HepG2 (cell line): ENCODE measurements at regions not wholly inside any gene's neighbourhood (a gene's known extent, or its start where the extent isn't known, plus 50 kb on each side); places are given as distances from the start of the nearest gene placed in this dataset.
A peak's percentile ranks its signal among the peaks of the same experiment; 100 is the strongest.

Experiments
- CREM ChIP-seq, 2 experiments: sonication (generic) in 1 of 2; formaldehyde crosslinking in 1 of 2; IDR thresholded peaks; 2 replicates each; pipeline versions ENCODE4 v1.4.0 to v1.6.1; 2016 to 2020; ENCODE audit warnings: antibody characterized with exemption in 1 of 2, mild to moderate bottlenecking in 1 of 2, missing genetic modification reagents in 1 of 2
- DNMT1 ChIP-seq: sonication (generic); formaldehyde crosslinking; IDR thresholded peaks from 2 replicates; pipeline ENCODE4 v1.5.1; 2020; ENCODE audit warnings: mild to moderate bottlenecking, missing genetic modification reagents
- FOXA1 ChIP-seq, 2 experiments: fragments of 450-650 bp in 1 of 2; sonication (generic) in 1 of 2; formaldehyde crosslinking in 1 of 2; IDR thresholded peaks; 2 replicates each; pipeline versions ENCODE4 v1.4.0 to v1.6.1; 2016 to 2020; ENCODE audit warnings: missing genetic modification reagents in 1 of 2
- FOXA3 ChIP-seq: IDR thresholded peaks from 2 replicates; pipeline ENCODE4 v1.6.1; 2016; ENCODE audit warnings: missing genetic modification reagents, missing compliant biosample characterization
- FOXO1 ChIP-seq: sonication (generic); formaldehyde crosslinking; IDR thresholded peaks from 2 replicates; pipeline ENCODE4 v1.4.0; 2020; ENCODE audit warnings: missing genetic modification reagents
- FOXP4 ChIP-seq: sonication (generic); formaldehyde crosslinking; IDR thresholded peaks from 2 replicates; pipeline ENCODE4 v1.4.0; 2020; ENCODE audit warnings: missing genetic modification reagents
- GATA4 ChIP-seq: sonication (generic); IDR thresholded peaks from 2 replicates; pipeline ENCODE4 v1.6.1; 2016; ENCODE audit warnings: antibody characterized with exemption, low read depth, borderline replicate concordance
- GATAD2A ChIP-seq: IDR thresholded peaks from 2 replicates; pipeline ENCODE4 v1.6.1; 2016
- HMG20A ChIP-seq: IDR thresholded peaks from 2 replicates; pipeline ENCODE4 v1.6.1; 2016; ENCODE audit warnings: borderline replicate concordance
- HNRNPL ChIP-seq: fragments of 200-400 bp; formaldehyde crosslinking; IDR thresholded peaks from 2 replicates; pipeline ENCODE4 v1.6.1; 2017; ENCODE audit warnings: mild to moderate bottlenecking, low read depth, low read length
- IKZF1 ChIP-seq: fragments of 450-650 bp; IDR thresholded peaks from 2 replicates; pipeline ENCODE4 v1.7.1; 2016
- JDP2 ChIP-seq: sonication (generic); formaldehyde crosslinking; IDR thresholded peaks from 2 replicates; pipeline ENCODE4 v1.8.1; 2022; ENCODE audit warnings: missing genetic modification reagents, borderline replicate concordance
- KDM6A ChIP-seq: IDR thresholded peaks from 2 replicates; pipeline ENCODE4 v1.6.1; 2016; ENCODE audit warnings: low read depth
- KLF16 ChIP-seq, 2 experiments: sonication (generic) in 1 of 2; formaldehyde crosslinking in 1 of 2; IDR thresholded peaks; 2 replicates each; pipeline versions ENCODE4 v1.6.1 to v1.8.0; 2016 to 2023; ENCODE audit warnings: missing genetic modification reagents in 2 of 2, missing compliant biosample characterization in 1 of 2
- MEF2D ChIP-seq: sonication (generic); formaldehyde crosslinking; IDR thresholded peaks from 2 replicates; pipeline ENCODE4 v1.5.1; 2020; ENCODE audit warnings: mild to moderate bottlenecking, missing genetic modification reagents
- NFE2L2 ChIP-seq: fragments of 150-350 bp; IDR thresholded peaks from 2 replicates; pipeline ENCODE4 v1.6.1; 2014; ENCODE audit warnings: low read length
- NRL ChIP-seq: sonication (generic); formaldehyde crosslinking; IDR thresholded peaks from 2 replicates; pipeline ENCODE4 v1.5.0; 2020; ENCODE audit warnings: missing genetic modification reagents, mild to moderate bottlenecking, moderate library complexity, borderline replicate concordance
- PAF1 ChIP-seq: IDR thresholded peaks from 2 replicates; pipeline ENCODE4 v1.6.1; 2016; ENCODE audit warnings: missing genetic modification reagents, missing compliant biosample characterization
- PLRG1 ChIP-seq: fragments of 450-650 bp; conservative IDR thresholded peaks from 2 replicates; pipeline ENCODE4 v1.6.1; 2016
- RARA ChIP-seq: IDR thresholded peaks from 2 replicates; pipeline ENCODE4 v1.6.1; 2016; ENCODE audit warnings: missing genetic modification reagents, missing compliant biosample characterization
- SAFB2 ChIP-seq: sonication (generic); formaldehyde crosslinking; IDR thresholded peaks from 2 replicates; pipeline ENCODE4 v1.5.1; 2020; ENCODE audit warnings: missing genetic modification reagents, low read depth, mild to moderate bottlenecking, borderline replicate concordance
- SOX13 ChIP-seq, 3 experiments: fragments of 450-650 bp in 1 of 3; sonication (generic) in 1 of 3; formaldehyde crosslinking in 1 of 3; IDR thresholded peaks in 2 of 3; conservative IDR thresholded peaks in 1 of 3; 2 replicates each; pipeline versions ENCODE4 v1.5.0 to v1.6.1; 2016 to 2020; ENCODE audit warnings: antibody characterized with exemption in 1 of 3, mild to moderate bottlenecking in 1 of 3, missing compliant biosample characterization in 1 of 3, missing genetic modification reagents in 1 of 3, moderate library complexity in 1 of 3
- SOX6 ChIP-seq, 2 experiments: fragments of 450-650 bp in 1 of 2; sonication (generic) in 1 of 2; formaldehyde crosslinking in 1 of 2; IDR thresholded peaks; 2 replicates each; pipeline versions ENCODE4 v1.4.0 to v1.6.1; 2017 to 2020; ENCODE audit warnings: antibody characterized with exemption in 1 of 2, mild to moderate bottlenecking in 1 of 2, missing genetic modification reagents in 1 of 2
- STAT5B ChIP-seq: sonication (generic); formaldehyde crosslinking; IDR thresholded peaks from 2 replicates; pipeline ENCODE4 v1.4.0; 2020; ENCODE audit warnings: missing genetic modification reagents
- ZC3H4 ChIP-seq: sonication (generic); formaldehyde crosslinking; IDR thresholded peaks from 2 replicates; pipeline ENCODE4 v1.4.0; 2020; ENCODE audit warnings: missing genetic modification reagents, borderline replicate concordance
- ZNF333 ChIP-seq: sonication (generic); formaldehyde crosslinking; IDR thresholded peaks from 2 replicates; pipeline ENCODE4 v1.4.0; 2020; ENCODE audit warnings: mild to moderate bottlenecking, missing genetic modification reagents, borderline replicate concordance
- ZNF678 ChIP-seq: sonication (generic); formaldehyde crosslinking; IDR thresholded peaks from 2 replicates; pipeline ENCODE4 v1.4.0; 2020; ENCODE audit warnings: mild to moderate bottlenecking, missing genetic modification reagents
- TF ChIP-seq, protein P1 (sequence below): sonication (generic); formaldehyde crosslinking; IDR thresholded peaks from 2 replicates; pipeline ENCODE4 v1.4.0; 2020; ENCODE audit warnings: mild to moderate bottlenecking, missing genetic modification reagents
- TF ChIP-seq, protein P2 (sequence below): sonication (generic); formaldehyde crosslinking; IDR thresholded peaks from 2 replicates; pipeline ENCODE4 v1.4.0; 2020; ENCODE audit warnings: mild to moderate bottlenecking, missing genetic modification reagents

- TF ChIP-seq, protein P1, sequence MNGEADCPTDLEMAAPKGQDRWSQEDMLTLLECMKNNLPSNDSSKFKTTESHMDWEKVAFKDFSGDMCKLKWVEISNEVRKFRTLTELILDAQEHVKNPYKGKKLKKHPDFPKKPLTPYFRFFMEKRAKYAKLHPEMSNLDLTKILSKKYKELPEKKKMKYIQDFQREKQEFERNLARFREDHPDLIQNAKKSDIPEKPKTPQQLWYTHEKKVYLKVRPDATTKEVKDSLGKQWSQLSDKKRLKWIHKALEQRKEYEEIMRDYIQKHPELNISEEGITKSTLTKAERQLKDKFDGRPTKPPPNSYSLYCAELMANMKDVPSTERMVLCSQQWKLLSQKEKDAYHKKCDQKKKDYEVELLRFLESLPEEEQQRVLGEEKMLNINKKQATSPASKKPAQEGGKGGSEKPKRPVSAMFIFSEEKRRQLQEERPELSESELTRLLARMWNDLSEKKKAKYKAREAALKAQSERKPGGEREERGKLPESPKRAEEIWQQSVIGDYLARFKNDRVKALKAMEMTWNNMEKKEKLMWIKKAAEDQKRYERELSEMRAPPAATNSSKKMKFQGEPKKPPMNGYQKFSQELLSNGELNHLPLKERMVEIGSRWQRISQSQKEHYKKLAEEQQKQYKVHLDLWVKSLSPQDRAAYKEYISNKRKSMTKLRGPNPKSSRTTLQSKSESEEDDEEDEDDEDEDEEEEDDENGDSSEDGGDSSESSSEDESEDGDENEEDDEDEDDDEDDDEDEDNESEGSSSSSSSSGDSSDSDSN (CRISPR knock-in tag) = no peak
- TF ChIP-seq GATA4 (no peak), RARA (CRISPR knock-in tag) (peak; percentile 50), ZC3H4 (CRISPR knock-in tag) (no peak), FOXA1 (IDR thresholded peaks at IDR 0.05) (peak; percentile 67), FOXA1 (CRISPR knock-in tag; IDR thresholded peaks at IDR 0.05) (peak; percentile 57; the same call in 1 of the 2 replicates), DNMT1 (CRISPR knock-in tag) (no peak), FOXO1 (CRISPR knock-in tag) (peak; percentile 47; the same call in 1 of the 2 replicates), ZNF678 (CRISPR knock-in tag) (no peak), KLF16 (CRISPR knock-in tag; IDR thresholded peaks at IDR 0.05) (0 out of 4 replicates have a peak, but pooled peaks of 1 of the 2 experiments have one; percentile 25), STAT5B (CRISPR knock-in tag) (no peak), ZNF333 (no peak), FOXP4 (CRISPR knock-in tag) (peak; percentile 63), SOX13 (IDR thresholded peaks at IDR 0.05) (no peak), SOX13 (CRISPR knock-in tag; conservative IDR thresholded peaks at IDR 0.05 in 1 of 2, IDR thresholded peaks at IDR 0.05 in 1 of 2) (peak in 1 of 2 experiments; percentile 79; a peak in 2 of 4 replicates), GATAD2A (CRISPR knock-in tag) (peak; percentile 86), HNRNPL (no peak), IKZF1 (no peak), FOXA3 (CRISPR knock-in tag) (peak; percentile 92), NFE2L2 (no peak), JDP2 (CRISPR knock-in tag) (no peak), SOX6 (IDR thresholded peaks at IDR 0.05) (no peak), SOX6 (CRISPR knock-in tag; IDR thresholded peaks at IDR 0.05) (peak; percentile 36; the same call in 1 of the 2 replicates), KDM6A (CRISPR knock-in tag) (0 out of 2 replicates have a peak, but pooled peaks have one; percentile 39), SAFB2 (no peak), MEF2D (CRISPR knock-in tag) (no peak), PLRG1 (no peak), HMG20A (CRISPR knock-in tag) (peak; percentile 81; the same call in 1 of the 2 replicates), PAF1 (no peak), CREM (IDR thresholded peaks at IDR 0.05) (0 out of 2 replicates have a peak, but pooled peaks have one; percentile 24), CREM (CRISPR knock-in tag; IDR thresholded peaks at IDR 0.05) (no peak), NRL (CRISPR knock-in tag) (no peak)
- TF ChIP-seq, protein P2, sequence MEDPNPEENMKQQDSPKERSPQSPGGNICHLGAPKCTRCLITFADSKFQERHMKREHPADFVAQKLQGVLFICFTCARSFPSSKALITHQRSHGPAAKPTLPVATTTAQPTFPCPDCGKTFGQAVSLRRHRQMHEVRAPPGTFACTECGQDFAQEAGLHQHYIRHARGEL (CRISPR knock-in tag) = no peak
Measured at GRCh38 chr10:45502458-45502857, 128.4 kb downstream of the ALOX5 start (continued).
